ENCODE measurements at regions not wholly inside any gene's neighbourhood (a gene's known extent, or its start where the extent isn't known, plus 50 kb on each side); places are given as distances from the start of the nearest gene placed in this dataset.

GRCh38 chr13:69296130-69296529 is 811.5 kb upstream of the ATXN8OS start:
- no peak for TF ChIP-seq CTCF (IDR thresholded peaks at IDR 0.05)
- no peak for TF ChIP-seq REST (IDR thresholded peaks at IDR 0.05; ENCODE audit: insufficient read depth in 1 of 2, low read depth in 2 of 2, low read length in 1 of 2)
